ENCODE measurements at regions not wholly inside any gene's neighbourhood (a gene's known extent, or its start where the extent isn't known, plus 50 kb on each side); places are given as distances from the start of the nearest gene placed in this dataset.

DNA sequence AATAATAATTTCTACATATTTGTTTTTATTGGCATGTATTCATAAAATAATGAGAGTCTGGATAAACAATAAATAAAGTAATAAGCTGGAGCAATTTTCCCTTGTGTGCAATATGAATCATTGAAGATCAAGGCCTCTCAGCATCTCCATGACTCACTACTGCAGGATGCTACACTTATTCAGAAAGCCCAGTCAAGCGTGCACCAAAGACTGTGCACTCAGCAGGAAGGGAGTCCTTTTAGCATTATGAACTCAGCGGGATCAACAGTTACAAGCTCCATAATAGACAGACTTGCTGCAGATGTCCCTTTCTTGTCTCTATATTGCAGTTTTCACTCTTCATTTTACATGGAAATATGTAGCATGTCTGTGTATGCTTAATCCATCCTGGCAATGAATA is 485.3 kb downstream of the CDH9 start:
- no peak overlapping the region for H3K4me3 Mint-ChIP-seq
- Histone ChIP-seq H3K27ac (ENCODE audit: low read length in 2 of 2) (no peak overlapping the region), H3K79me2 (ENCODE audit: control insufficient read depth, insufficient read depth, low read length) (no peaks in the 10 kb centered on the region), H3K36me3 (replicated peaks in 1 of 2; ENCODE audit: control extremely low read depth in 1 of 2, control insufficient read depth in 1 of 2, extremely low read depth in 1 of 2, insufficient read depth in 2 of 2, low read length in 1 of 2) (no peaks in the 10 kb centered on the region), H2AFZ (ENCODE audit: insufficient read depth, low read depth, low read length, poor library complexity, severe bottlenecking) (no peak overlapping the region), H4K20me1 (ENCODE audit: control insufficient read depth, insufficient read depth, low read length, poor library complexity, severe bottlenecking) (no peaks in the 10 kb centered on the region), H3K4me3 (ENCODE audit: control extremely low read depth in 1 of 5, extremely low read depth in 1 of 5, insufficient read depth in 1 of 5, low read depth in 2 of 5, low read length in 4 of 5) (no peak overlapping the region), H3K27me3 (replicated peaks in 1 of 4; ENCODE audit: control extremely low read depth in 1 of 4, control insufficient read depth in 3 of 4, insufficient read depth in 4 of 4, low read length in 3 of 4) (no peaks in the 10 kb centered on the region), H3K9ac (ENCODE audit: low read length) (no peak overlapping the region), H3K4me1 (ENCODE audit: control insufficient read depth in 2 of 2, insufficient read depth in 2 of 2, low read length in 2 of 2) (no peaks in the 10 kb centered on the region), H3K9me3 (ENCODE audit: control extremely low read depth in 1 of 3, control insufficient read depth in 2 of 3, insufficient read depth in 1 of 3, low read length in 2 of 3) (no peaks in the 10 kb centered on the region), H3K4me2 (replicated peaks; ENCODE audit: low read depth, low read length, poor library complexity, severe bottlenecking) (no peak overlapping the region)
- no peaks in the 10 kb centered on the region for H3K27me3 Mint-ChIP-seq
- WGBS (ENCODE audit: insufficient coverage): no CpG with 5 or more reads among the region's 2 CpGs
- ATAC-seq (ENCODE audit: low read depth) (no peak), DNase-seq (no peak)
- POLR2A ChIA-PET: no interaction called here
- no peaks in the 10 kb centered on the region for H3K4me1 Mint-ChIP-seq
- CTCF ChIA-PET: no interaction called here
- H3K27ac Mint-ChIP-seq: no peak overlapping the region
- intact Hi-C loops (cut with micrococcal nuclease): no loop called here
- TF ChIP-seq, protein P1, sequence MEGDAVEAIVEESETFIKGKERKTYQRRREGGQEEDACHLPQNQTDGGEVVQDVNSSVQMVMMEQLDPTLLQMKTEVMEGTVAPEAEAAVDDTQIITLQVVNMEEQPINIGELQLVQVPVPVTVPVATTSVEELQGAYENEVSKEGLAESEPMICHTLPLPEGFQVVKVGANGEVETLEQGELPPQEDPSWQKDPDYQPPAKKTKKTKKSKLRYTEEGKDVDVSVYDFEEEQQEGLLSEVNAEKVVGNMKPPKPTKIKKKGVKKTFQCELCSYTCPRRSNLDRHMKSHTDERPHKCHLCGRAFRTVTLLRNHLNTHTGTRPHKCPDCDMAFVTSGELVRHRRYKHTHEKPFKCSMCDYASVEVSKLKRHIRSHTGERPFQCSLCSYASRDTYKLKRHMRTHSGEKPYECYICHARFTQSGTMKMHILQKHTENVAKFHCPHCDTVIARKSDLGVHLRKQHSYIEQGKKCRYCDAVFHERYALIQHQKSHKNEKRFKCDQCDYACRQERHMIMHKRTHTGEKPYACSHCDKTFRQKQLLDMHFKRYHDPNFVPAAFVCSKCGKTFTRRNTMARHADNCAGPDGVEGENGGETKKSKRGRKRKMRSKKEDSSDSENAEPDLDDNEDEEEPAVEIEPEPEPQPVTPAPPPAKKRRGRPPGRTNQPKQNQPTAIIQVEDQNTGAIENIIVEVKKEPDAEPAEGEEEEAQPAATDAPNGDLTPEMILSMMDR (IDR thresholded peaks at IDR 0.05): no peak
- no peak for TF ChIP-seq EZH2 (IDR thresholded peaks at IDR 0.05; ENCODE audit: borderline replicate concordance, insufficient read depth, low read depth, low read length, poor library complexity, severe bottlenecking)
- H3K9me3 Mint-ChIP-seq (ENCODE audit: insufficient read depth): no peaks in the 10 kb centered on the region

GRCh38 chr5:26543987-26544386 is 494.4 kb downstream of the CDH9 start:
- no peak overlapping the region for H3K9ac ChIP-seq (ENCODE audit: low read length)
- intact Hi-C loops (cut with micrococcal nuclease): no loop called here
- H3K79me2 ChIP-seq (ENCODE audit: control insufficient read depth, insufficient read depth, low read length): no peaks in the 10 kb centered on the region
- no peak overlapping the region for H3K4me3 ChIP-seq (ENCODE audit: control extremely low read depth in 1 of 5, extremely low read depth in 1 of 5, insufficient read depth in 1 of 5, low read depth in 2 of 5, low read length in 4 of 5)
- ATAC-seq (ENCODE audit: low read depth) (no peak), DNase-seq (no peak)
- no peak overlapping the region for H3K27ac ChIP-seq (ENCODE audit: low read length in 2 of 2)
- no peak overlapping the region for H3K27ac Mint-ChIP-seq
- peaks cover 8% of the 10 kb centered on the region for H3K9me3 Mint-ChIP-seq (ENCODE audit: insufficient read depth)
- H3K27me3 ChIP-seq (replicated peaks in 1 of 4; ENCODE audit: control extremely low read depth in 1 of 4, control insufficient read depth in 3 of 4, insufficient read depth in 4 of 4, low read length in 3 of 4): no peaks in the 10 kb centered on the region
- WGBS (ENCODE audit: insufficient coverage): 89% methylated on average over 1 of the region's 1 CpG
- no peaks in the 10 kb centered on the region for H3K36me3 ChIP-seq (replicated peaks in 1 of 2; ENCODE audit: control extremely low read depth in 1 of 2, control insufficient read depth in 1 of 2, extremely low read depth in 1 of 2, insufficient read depth in 2 of 2, low read length in 1 of 2)
- no peaks in the 10 kb centered on the region for H4K20me1 ChIP-seq (ENCODE audit: control insufficient read depth, insufficient read depth, low read length, poor library complexity, severe bottlenecking)
- no peak overlapping the region for H2AFZ ChIP-seq (ENCODE audit: insufficient read depth, low read depth, low read length, poor library complexity, severe bottlenecking)
- H3K4me3 Mint-ChIP-seq: no peak overlapping the region
- H3K4me1 Mint-ChIP-seq: no peaks in the 10 kb centered on the region
- ChIA-PET POLR2A (no interaction called here), CTCF (no interaction called here)
- no peak for TF ChIP-seq EZH2 (IDR thresholded peaks at IDR 0.05; ENCODE audit: borderline replicate concordance, insufficient read depth, low read depth, low read length, poor library complexity, severe bottlenecking)
- TF ChIP-seq, protein P1 (IDR thresholded peaks at IDR 0.05): no peak
- H3K4me2 ChIP-seq (replicated peaks; ENCODE audit: low read depth, low read length, poor library complexity, severe bottlenecking): no peak overlapping the region
- peaks cover 0 to 9% (median 0%) of the 10 kb centered on the region in 3 donors for H3K9me3 ChIP-seq (ENCODE audit: control extremely low read depth in 1 of 3, control insufficient read depth in 2 of 3, insufficient read depth in 1 of 3, low read length in 2 of 3)
- no peaks in the 10 kb centered on the region for H3K27me3 Mint-ChIP-seq
- H3K4me1 ChIP-seq (ENCODE audit: control insufficient read depth in 2 of 2, insufficient read depth in 2 of 2, low read length in 2 of 2): no peaks in the 10 kb centered on the region

All from B cell (primary cell).